Upper lobe of left lung (tissue), 4 donors: ENCODE measurements at regions not wholly inside any gene's neighbourhood (a gene's known extent, or its start where the extent isn't known, plus 50 kb on each side); places are given as distances from the start of the nearest gene placed in this dataset.

Experiments used
- POLR2A ChIP-seq, 4 donors: fragments of 450-650 bp; IDR thresholded peaks; one replicate each; pipeline ENCODE4 v1.5.1; 2016 to 2017; ENCODE audit warnings: antibody characterized with exemption in 4 of 4, mild to moderate bottlenecking in 2 of 4
- POLR2AphosphoS5 ChIP-seq, 2 donors: sonication (generic); formaldehyde crosslinking; IDR thresholded peaks; one replicate each; pipeline ENCODE4 v1.5.1; 2017; ENCODE audit warnings: antibody characterized with exemption in 2 of 2
- TF ChIP-seq, protein P1 (sequence below), 6 experiments: fragments of 450-650 bp in 4 of 6; fragments of 200-600 bp in 2 of 6; sonication (generic) in 2 of 6; IDR thresholded peaks; one replicate each; pipeline ENCODE4 v1.5.1; 2016 to 2019; ENCODE audit warnings: antibody characterized with exemption in 6 of 6

DNA sequence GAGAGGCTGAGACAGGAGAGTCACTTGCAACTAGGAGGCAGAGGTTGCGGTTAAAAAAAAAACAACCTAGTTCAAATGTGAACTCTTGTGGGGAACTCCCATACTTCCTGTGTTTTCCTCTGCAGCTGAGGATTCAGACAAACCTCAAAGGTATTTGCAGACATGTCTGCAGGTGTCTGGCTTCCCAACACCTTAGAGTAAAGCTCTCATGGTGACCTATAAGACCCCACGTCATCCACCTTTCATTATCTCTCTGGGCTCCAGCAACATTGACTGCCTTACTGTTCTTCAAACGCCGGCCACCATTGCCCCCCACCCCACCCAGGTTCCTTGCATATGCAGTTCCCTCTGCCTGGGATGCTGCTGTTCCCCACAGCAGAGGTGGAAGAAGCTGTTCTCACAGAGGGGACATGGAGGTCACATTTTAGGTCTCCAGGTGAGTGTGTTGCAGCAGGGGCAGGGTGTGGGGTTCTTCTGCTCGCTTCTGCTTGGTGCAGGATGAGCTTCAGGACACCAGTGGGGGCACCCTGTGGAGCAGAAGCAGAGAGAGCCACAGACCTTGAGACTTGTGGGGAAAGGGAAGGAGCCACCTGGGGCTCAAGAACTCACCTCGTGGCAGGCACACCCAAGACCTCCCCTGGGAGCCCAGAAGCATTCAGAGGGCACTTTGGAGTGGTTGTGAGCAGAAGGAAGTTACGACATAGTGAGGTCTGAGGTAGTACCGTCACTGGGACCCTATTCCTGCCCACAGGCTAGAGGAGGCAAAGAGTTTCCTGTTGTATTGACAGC lies 203.2 kb downstream of the CSNK2A3 start:
- TF ChIP-seq POLR2A (IDR thresholded peaks at IDR 0.05), result no peak
- TF ChIP-seq, protein P1, sequence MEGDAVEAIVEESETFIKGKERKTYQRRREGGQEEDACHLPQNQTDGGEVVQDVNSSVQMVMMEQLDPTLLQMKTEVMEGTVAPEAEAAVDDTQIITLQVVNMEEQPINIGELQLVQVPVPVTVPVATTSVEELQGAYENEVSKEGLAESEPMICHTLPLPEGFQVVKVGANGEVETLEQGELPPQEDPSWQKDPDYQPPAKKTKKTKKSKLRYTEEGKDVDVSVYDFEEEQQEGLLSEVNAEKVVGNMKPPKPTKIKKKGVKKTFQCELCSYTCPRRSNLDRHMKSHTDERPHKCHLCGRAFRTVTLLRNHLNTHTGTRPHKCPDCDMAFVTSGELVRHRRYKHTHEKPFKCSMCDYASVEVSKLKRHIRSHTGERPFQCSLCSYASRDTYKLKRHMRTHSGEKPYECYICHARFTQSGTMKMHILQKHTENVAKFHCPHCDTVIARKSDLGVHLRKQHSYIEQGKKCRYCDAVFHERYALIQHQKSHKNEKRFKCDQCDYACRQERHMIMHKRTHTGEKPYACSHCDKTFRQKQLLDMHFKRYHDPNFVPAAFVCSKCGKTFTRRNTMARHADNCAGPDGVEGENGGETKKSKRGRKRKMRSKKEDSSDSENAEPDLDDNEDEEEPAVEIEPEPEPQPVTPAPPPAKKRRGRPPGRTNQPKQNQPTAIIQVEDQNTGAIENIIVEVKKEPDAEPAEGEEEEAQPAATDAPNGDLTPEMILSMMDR (IDR thresholded peaks at IDR 0.05), result no peak
- TF ChIP-seq POLR2AphosphoS5 (IDR thresholded peaks at IDR 0.05), result no peak
